Vagina (tissue), 2 donors: ENCODE measurements at regions not wholly inside any gene's neighbourhood (a gene's known extent, or its start where the extent isn't known, plus 50 kb on each side); places are given as distances from the start of the nearest gene placed in this dataset.

ENCODE experiments used
- CTCF ChIP-seq, 3 experiments: fragments of 450-650 bp in 2 of 3; fragments of 200-600 bp in 1 of 3; sonication (generic) in 1 of 3; IDR thresholded peaks; one replicate each; pipeline ENCODE4 v1.5.1; 2017 to 2019; ENCODE audit warnings: antibody characterized with exemption in 3 of 3, mild to moderate bottlenecking in 2 of 3, moderate library complexity in 2 of 3
- POLR2A ChIP-seq, 2 donors: fragments of 450-650 bp; IDR thresholded peaks; one replicate each; pipeline ENCODE4 v1.6.1; 2017; ENCODE audit warnings: antibody characterized with exemption in 2 of 2, mild to moderate bottlenecking in 2 of 2, moderate library complexity in 2 of 2
- POLR2AphosphoS5 ChIP-seq, 2 donors: sonication (generic); formaldehyde crosslinking; IDR thresholded peaks; one replicate each; pipeline ENCODE4 v1.9.0; 2017; ENCODE audit warnings: antibody characterized with exemption in 2 of 2, mild to moderate bottlenecking in 2 of 2, low read depth in 1 of 2; ENCODE audit not compliant: insufficient read depth in 1 of 2

GRCh38 chr2:8215159-8215863 lies 466.5 kb upstream of the ID2 start:
- no peak for TF ChIP-seq CTCF (IDR thresholded peaks at IDR 0.05)
- TF ChIP-seq POLR2A (IDR thresholded peaks at IDR 0.05): no peak
- TF ChIP-seq POLR2AphosphoS5 (IDR thresholded peaks at IDR 0.05; ENCODE audit: insufficient read depth in 1 of 2, low read depth in 1 of 2): no peak
